ENCODE measurements at regions not wholly inside any gene's neighbourhood (a gene's known extent, or its start where the extent isn't known, plus 50 kb on each side); places are given as distances from the start of the nearest gene placed in this dataset.

GRCh38 chr16:80230328-80231120 is 310.3 kb upstream of the DYNLRB2 start:
- no peaks in the 10 kb centered on the region for H3K4me1 ChIP-seq (ENCODE audit: control insufficient read depth, extremely low read depth, insufficient read depth, low read length)
- TF ChIP-seq JUN (IDR thresholded peaks at IDR 0.05; ENCODE audit: borderline replicate concordance, insufficient read depth, insufficient read length, low read depth) (no peak), FOS (IDR thresholded peaks at IDR 0.05; ENCODE audit: borderline replicate concordance, insufficient read depth, low read length) (no peak), MAX (IDR thresholded peaks at IDR 0.05; ENCODE audit: insufficient read depth, insufficient read length) (no peak), MYC (IDR thresholded peaks at IDR 0.05; ENCODE audit: low read depth, low read length) (no peak), POLR2A (IDR thresholded peaks at IDR 0.05; ENCODE audit: low read depth, low read length) (no peak)
- no peaks in the 10 kb centered on the region for H3K9me1 ChIP-seq (replicated peaks; ENCODE audit: control insufficient read depth, extremely low read depth, insufficient read depth, low read length)
- H3K27me3 ChIP-seq (ENCODE audit: control insufficient read depth in 2 of 2, insufficient read depth in 2 of 2, low read length in 2 of 2) = no peaks in the 10 kb centered on the region
- intact Hi-C loops (cut with micrococcal nuclease) = no loop called here
- H3K4me2 ChIP-seq (ENCODE audit: insufficient read depth, low read length) = no peak overlapping the region
- DNase-seq (ENCODE audit: low read depth, low spot score) = no peak
- H2AFZ ChIP-seq (ENCODE audit: low read depth, low read length) = no peak overlapping the region
- no TSS peak for BruUV-seq (replicated peaks)
- no peaks in the 10 kb centered on the region for H3K9me3 ChIP-seq (replicated peaks; ENCODE audit: control insufficient read depth, insufficient read depth, low read length)
- no peak overlapping the region for H3K4me3 ChIP-seq (replicated peaks in 1 of 3; ENCODE audit: insufficient read depth in 1 of 3, low read depth in 1 of 3, low read length in 3 of 3)
- ChIA-PET POLR2A (no interaction called here), CTCF (interaction anchor here (1.8 kb wide), 1 partner anchor 30 kb away, joined by 5 read pairs; no protein-coding TSS in a partner anchor)
- H4K20me1 ChIP-seq (replicated peaks; ENCODE audit: control insufficient read depth, extremely low read depth, insufficient read depth, low read length) = no peaks in the 10 kb centered on the region
- H3K9ac ChIP-seq (replicated peaks; ENCODE audit: extremely low read depth, insufficient read depth, low read length) = no peak overlapping the region
- H3K36me3 ChIP-seq (ENCODE audit: control insufficient read depth in 2 of 2, extremely low read depth in 1 of 2, insufficient read depth in 2 of 2, low read length in 2 of 2) = no peaks in the 10 kb centered on the region
- dilution Hi-C loops (cut with MboI; ENCODE audit: extremely low pct_ligation_motif_present, low sequenced_read_pairs) = no loop called here
- no peaks in the 10 kb centered on the region for H3K79me2 ChIP-seq (ENCODE audit: control insufficient read depth, insufficient read depth, low read length)
- H3K27ac ChIP-seq (ENCODE audit: insufficient read depth, low read depth, low read length) = no peak overlapping the region
- no peak for FAIRE-seq

- TF ChIP-seq CTCF (IDR thresholded peaks at IDR 0.05; ENCODE audit: extremely low read depth in 1 of 2, insufficient read depth in 1 of 2, low read depth in 1 of 2, low read length in 2 of 2) = no peak
- no peak for TF ChIP-seq MYC (IDR thresholded peaks at IDR 0.05; ENCODE audit: low read depth, low read length)
- TF ChIP-seq MAX (IDR thresholded peaks at IDR 0.05; ENCODE audit: insufficient read depth, insufficient read length) = no peak
- no peak for TF ChIP-seq POLR2AphosphoS5 (IDR thresholded peaks at IDR 0.05; ENCODE audit: insufficient read depth, low read depth, low read length)
- TF ChIP-seq JUN (IDR thresholded peaks at IDR 0.05; ENCODE audit: borderline replicate concordance, insufficient read depth, insufficient read length, low read depth) = no peak
- no peak for TF ChIP-seq POLR2A (IDR thresholded peaks at IDR 0.05; ENCODE audit: low read depth, low read length)
- TF ChIP-seq EZH2 (IDR thresholded peaks at IDR 0.05; ENCODE audit: borderline replicate concordance, low read depth, low read length, severe bottlenecking) = no peak
- TF ChIP-seq FOS (IDR thresholded peaks at IDR 0.05; ENCODE audit: borderline replicate concordance, insufficient read depth, low read length) = no peak
- no peak for TF ChIP-seq GATA2 (IDR thresholded peaks at IDR 0.05; ENCODE audit: insufficient read depth, insufficient read length, low read depth, low read length)
- CTCF ChIA-PET = no interaction called here
- Histone ChIP-seq H3K4me1 (ENCODE audit: control insufficient read depth, extremely low read depth, insufficient read depth, low read length) (no peaks in the 10 kb centered on the region), H3K9ac (replicated peaks; ENCODE audit: extremely low read depth, insufficient read depth, low read length) (no peak overlapping the region), H2AFZ (ENCODE audit: low read depth, low read length) (no peak overlapping the region), H3K9me3 (replicated peaks; ENCODE audit: control insufficient read depth, insufficient read depth, low read length) (no peaks in the 10 kb centered on the region), H3K79me2 (ENCODE audit: control insufficient read depth, insufficient read depth, low read length) (no peaks in the 10 kb centered on the region), H4K20me1 (replicated peaks; ENCODE audit: control insufficient read depth, extremely low read depth, insufficient read depth, low read length) (no peaks in the 10 kb centered on the region), H3K36me3 (ENCODE audit: control insufficient read depth in 2 of 2, extremely low read depth in 1 of 2, insufficient read depth in 2 of 2, low read length in 2 of 2) (no peaks in the 10 kb centered on the region), H3K9me1 (replicated peaks; ENCODE audit: control insufficient read depth, extremely low read depth, insufficient read depth, low read length) (no peaks in the 10 kb centered on the region), H3K27me3 (ENCODE audit: control insufficient read depth in 2 of 2, insufficient read depth in 2 of 2, low read length in 2 of 2) (no peaks in the 10 kb centered on the region), H3K27ac (ENCODE audit: insufficient read depth, low read depth, low read length) (no peak overlapping the region), H3K4me2 (ENCODE audit: insufficient read depth, low read length) (no peak overlapping the region), H3K4me3 (replicated peaks in 1 of 3; ENCODE audit: insufficient read depth in 1 of 3, low read depth in 1 of 3, low read length in 3 of 3) (no peak overlapping the region)
- POLR2A ChIA-PET = no interaction called here
- intact Hi-C loops (cut with micrococcal nuclease) = no loop called here
- FAIRE-seq (no peak), DNase-seq (ENCODE audit: low read depth, low spot score) (no peak)
- BruUV-seq (replicated peaks) = no TSS peak
- dilution Hi-C loops (cut with MboI; ENCODE audit: extremely low pct_ligation_motif_present, low sequenced_read_pairs) = no loop called here
These were observed 314.3 kb upstream of the DYNLRB2 start for GRCh38 chr16:80226499-80226898.

All from endothelial cell of umbilical vein (primary cell).